K562 (cell line): ENCODE measurements at regions not wholly inside any gene's neighbourhood (a gene's known extent, or its start where the extent isn't known, plus 50 kb on each side); places are given as distances from the start of the nearest gene placed in this dataset.

Experiments used
- ATAC-seq: fragments of 200-7000 bp; cut with Tn5 transposase; 3 replicates; pipeline ENCODE4 v1.9.1; 2020; ENCODE audit warnings: moderate library complexity
- BruUV-seq: library from RNA; stranded (reverse); fragments of 400-500 nt; replicated peaks from 2 replicates; lab custom pipeline; 2021; lab: Mats Ljungman, UMichigan
- CTCF ChIA-PET: fragments of 300-600 bp; formaldehyde crosslinking; extraction: SDS; loops from one replicate; lab custom pipeline; 2021; ENCODE audit warnings: low intra/inter-chr PET ratio; lab: Yijun Ruan, JAX
- POLR2A ChIA-PET: fragments of 300-600, 350-650 bp; sonication (Branson Sonifier 250); formaldehyde crosslinking; extraction: SDS; loops from one replicate; lab custom pipeline; 2021; ENCODE audit warnings: antibody characterized with exemption, inconsistent platforms; lab: Yijun Ruan, JAX
- DNase-seq, 4 experiments: peaks; one replicate each; pipeline versions ENCODE4 v3.0.0 to v3.0.0-alpha.2; 2011 to 2018; ENCODE audit warnings: low spot score in 3 of 4, mixed read lengths in 3 of 4; ENCODE audit errors: extremely low read depth in 1 of 4
- FAIRE-seq: peaks from 2 replicates; lab custom pipeline; 2011; peaks lifted over from hg19 to GRCh38; lab: Jason Lieb, UNC
- H2AFZ ChIP-seq: 2 replicates; pipeline ENCODE4 v1.6.0; 2011; ENCODE audit warnings: low read depth, low read length, control low read depth, inconsistent platforms
- H3K27ac ChIP-seq: fragments of 200-600 bp; 3 replicates; pipeline ENCODE4 v1.8.0; 2011; ENCODE audit warnings: low read depth, mild to moderate bottlenecking, control low read depth, inconsistent platforms, low read length, moderate library complexity, mixed read lengths; ENCODE audit errors: extremely low read depth
- H3K27me3 ChIP-seq, 2 experiments: fragments of 300-600 bp in 1 of 2; 2 replicates in 1 of 2; 3 replicates in 1 of 2; pipeline versions ENCODE4 v1.6.0 to v1.8.0; 2011; ENCODE audit warnings: inconsistent platforms in 2 of 2, low read length in 2 of 2, mild to moderate bottlenecking in 1 of 2, mixed read lengths in 1 of 2, moderate library complexity in 1 of 2; ENCODE audit not compliant: control insufficient read depth in 2 of 2, insufficient read depth in 2 of 2
- H3K36me3 ChIP-seq: fragments of 300-600 bp; 3 replicates; pipeline ENCODE4 v1.8.0; 2011; ENCODE audit warnings: mild to moderate bottlenecking, low read length, inconsistent platforms; ENCODE audit not compliant: control insufficient read depth, insufficient read depth
- H3K4me1 ChIP-seq, 2 experiments: fragments of 200-600 bp in 1 of 2; replicated peaks in 1 of 2; 2 replicates in 1 of 2; 3 replicates in 1 of 2; pipeline versions ENCODE4 v1.5.1 to v1.8.0; 2011; ENCODE audit warnings: inconsistent platforms in 2 of 2, low read length in 2 of 2, mild to moderate bottlenecking in 1 of 2, mixed read lengths in 1 of 2, moderate library complexity in 1 of 2; ENCODE audit not compliant: control insufficient read depth in 2 of 2, insufficient read depth in 2 of 2
- H3K4me2 ChIP-seq: 2 replicates; pipeline ENCODE4 v1.6.1; 2011; ENCODE audit warnings: low read length, control low read depth, inconsistent platforms, mixed read lengths; ENCODE audit not compliant: insufficient read depth
- H3K4me3 ChIP-seq: fragments of 200-600 bp; sonication (generic), shearing (Covaris generic); 2 replicates; pipeline ENCODE4 v1.5.1; 2016; ENCODE audit warnings: control low read depth, inconsistent platforms
- H3K79me2 ChIP-seq: fragments of 200-600 bp; 3 replicates; pipeline ENCODE4 v1.8.0; 2011; ENCODE audit warnings: low read length, inconsistent platforms; ENCODE audit not compliant: control insufficient read depth, insufficient read depth
- H3K9ac ChIP-seq, 2 experiments: 2 replicates each; pipeline versions ENCODE4 v1.6.0 to v1.6.1; 2011; ENCODE audit warnings: low read depth in 2 of 2, low read length in 2 of 2, control low read depth in 1 of 2, inconsistent platforms in 1 of 2, mild to moderate bottlenecking in 1 of 2, mixed read lengths in 1 of 2; ENCODE audit not compliant: insufficient read depth in 1 of 2
- H3K9me1 ChIP-seq: one replicate; pipeline ENCODE4 v1.6.0; 2011; ENCODE audit warnings: inconsistent platforms, mild to moderate bottlenecking, low read length, moderate library complexity; ENCODE audit not compliant: control insufficient read depth, insufficient read depth
- H3K9me3 ChIP-seq: replicated peaks from 2 replicates; pipeline ENCODE4 v1.5.1; 2011; ENCODE audit warnings: low read depth, low read length, inconsistent platforms; ENCODE audit not compliant: control insufficient read depth, insufficient read depth
- H4K20me1 ChIP-seq: replicated peaks from 2 replicates; pipeline ENCODE4 v1.6.1; 2011; ENCODE audit warnings: low read length, inconsistent platforms, mixed read lengths; ENCODE audit not compliant: control insufficient read depth, insufficient read depth
- BCOR ChIP-seq: fragments of 450-650 bp; IDR thresholded peaks from 2 replicates; pipeline ENCODE4 v1.6.1; 2016
- CC2D1A ChIP-seq: fragments of 450-650 bp; IDR thresholded peaks from 2 replicates; pipeline ENCODE4 v1.6.1; 2017; ENCODE audit warnings: mild to moderate bottlenecking
- CHCHD3 ChIP-seq: fragments of 250-450 bp; sonication (Bioruptor Pico); IDR thresholded peaks from 2 replicates; pipeline ENCODE4 v2.1.2; 2022; ENCODE audit warnings: mild to moderate bottlenecking
- EWSR1 ChIP-seq: fragments of 450-650 bp; IDR thresholded peaks from 2 replicates; pipeline ENCODE4 v1.6.1; 2018; ENCODE audit warnings: borderline replicate concordance, mild to moderate bottlenecking, low read depth, moderate library complexity; ENCODE audit not compliant: partially characterized antibody
- FOXK2 ChIP-seq, 2 experiments: fragments of 450-650 bp; IDR thresholded peaks in 1 of 2; conservative IDR thresholded peaks in 1 of 2; 2 replicates each; pipeline ENCODE4 v1.6.1; 2016; ENCODE audit warnings: low read depth in 2 of 2, mild to moderate bottlenecking in 1 of 2
- NR3C1 ChIP-seq: sonication (generic); formaldehyde crosslinking; IDR thresholded peaks from 2 replicates; pipeline ENCODE4 v1.8.1; 2022; ENCODE audit warnings: missing genetic modification reagents
- RNF2 ChIP-seq: sonication (generic); IDR thresholded peaks from 2 replicates; pipeline ENCODE4 v1.6.1; 2016
- STAT5B ChIP-seq: fragments of 250-450 bp; sonication (Bioruptor Pico); IDR thresholded peaks from 2 replicates; pipeline ENCODE4 v1.8.0; 2021; ENCODE audit warnings: mild to moderate bottlenecking, inconsistent platforms
- ZBTB1 ChIP-seq: sonication (generic); formaldehyde crosslinking; IDR thresholded peaks from 2 replicates; pipeline ENCODE4 v1.8.1; 2023; ENCODE audit warnings: missing genetic modification reagents, low read depth, mild to moderate bottlenecking, borderline replicate concordance
- ZBTB8A ChIP-seq: fragments of 450-650 bp; IDR thresholded peaks from 2 replicates; pipeline ENCODE4 v1.6.1; 2018; ENCODE audit warnings: mild to moderate bottlenecking, moderate library complexity; ENCODE audit not compliant: partially characterized antibody
- ZNF785 ChIP-seq: fragments of 250-450 bp; sonication (Bioruptor Pico); IDR thresholded peaks from 2 replicates; pipeline ENCODE4 v1.4.0; 2020; ENCODE audit warnings: mild to moderate bottlenecking
- ZNF830 ChIP-seq: fragments of 250-450 bp; sonication (Bioruptor Pico); IDR thresholded peaks from 2 replicates; pipeline ENCODE4 v1.5.0; 2021; ENCODE audit warnings: mild to moderate bottlenecking
- WGBS: fragments of 100-300 bp; shearing (Covaris generic); methylation state at CpG from one replicate; pipeline ENCODE4 v1.1.6; 2016; ENCODE audit warnings: low coverage, mixed read lengths; ENCODE audit not compliant: insufficient coverage; ENCODE audit errors: missing lambda C conversion rate; 5-methylcytosine and 5-hydroxymethylcytosine counted together
- in situ Hi-C: fragments of 300-500 bp; cut with MboI; formaldehyde crosslinking; loops from 4 replicates; pipeline ENCODE4 v1.15.0; 2018; ENCODE audit warnings: inconsistent platforms, mixed read lengths
- intact Hi-C: fragments of 100-400 bp; cut with micrococcal nuclease; formaldehyde crosslinking; loops from 2 replicates; pipeline ENCODE4 v1.14.2; 2022
- TF ChIP-seq, protein P1 (sequence below): fragments of 250-450 bp; sonication (Bioruptor Pico); IDR thresholded peaks from 2 replicates; pipeline ENCODE4 v1.4.0; 2020; ENCODE audit warnings: borderline replicate concordance
- TF ChIP-seq, protein P2 (sequence below), 2 experiments: fragments of 450-650 bp; formaldehyde crosslinking in 1 of 2; IDR thresholded peaks; 2 replicates each; pipeline versions ENCODE4 v1.4.0 to v1.6.1; 2014 to 2020; ENCODE audit warnings: mild to moderate bottlenecking in 2 of 2, borderline replicate concordance in 1 of 2, low read depth in 1 of 2

DNA sequence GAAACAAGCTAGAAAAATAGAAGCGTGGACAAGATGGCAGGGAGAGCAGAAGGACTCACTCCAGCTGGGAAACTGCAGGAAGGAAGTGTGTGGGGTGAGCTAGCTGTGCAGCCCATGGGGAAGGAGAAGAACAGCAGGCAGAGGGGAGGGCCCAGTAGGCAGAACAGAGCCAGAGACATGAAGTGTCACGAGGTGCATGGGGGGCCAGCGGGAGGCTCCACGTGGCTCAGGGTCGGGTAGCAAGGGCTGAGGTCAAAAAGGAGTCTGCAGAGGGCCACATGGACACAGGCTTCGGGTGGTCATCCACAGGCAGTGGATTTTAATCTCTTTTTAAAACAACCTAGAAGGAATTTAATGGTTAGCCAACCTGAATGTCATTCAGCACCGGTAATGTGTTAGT is 669.0 kb downstream of the BCL11B start:
- Histone ChIP-seq H3K36me3 (no peaks in the 10 kb centered on the region), H3K4me1 (no peaks in the 10 kb centered on the region), H2AFZ (no peak overlapping the region), H4K20me1 (no peaks in the 10 kb centered on the region)
- no peak for ATAC-seq
- 0% methylated on average over 7 of the region's 7 CpGs for WGBS
- FAIRE-seq = no peak
- DNase-seq = no peak
- POLR2A ChIA-PET = no interaction called here
- no peak for TF ChIP-seq BCOR
- TF ChIP-seq CHCHD3 (CRISPR knock-in tag) = no peak
- no peak for TF ChIP-seq STAT5B (CRISPR knock-in tag)
- no peak for TF ChIP-seq FOXK2 (conservative IDR thresholded peaks at IDR 0.05 in 1 of 2, IDR thresholded peaks at IDR 0.05 in 1 of 2; ENCODE audit: low read depth in 2 of 2)
- TF ChIP-seq NR3C1 (CRISPR knock-in tag) = no peak
- TF ChIP-seq RNF2 = no peak
- TF ChIP-seq ZBTB1 (CRISPR knock-in tag) = no peak
- TF ChIP-seq, protein P1, sequence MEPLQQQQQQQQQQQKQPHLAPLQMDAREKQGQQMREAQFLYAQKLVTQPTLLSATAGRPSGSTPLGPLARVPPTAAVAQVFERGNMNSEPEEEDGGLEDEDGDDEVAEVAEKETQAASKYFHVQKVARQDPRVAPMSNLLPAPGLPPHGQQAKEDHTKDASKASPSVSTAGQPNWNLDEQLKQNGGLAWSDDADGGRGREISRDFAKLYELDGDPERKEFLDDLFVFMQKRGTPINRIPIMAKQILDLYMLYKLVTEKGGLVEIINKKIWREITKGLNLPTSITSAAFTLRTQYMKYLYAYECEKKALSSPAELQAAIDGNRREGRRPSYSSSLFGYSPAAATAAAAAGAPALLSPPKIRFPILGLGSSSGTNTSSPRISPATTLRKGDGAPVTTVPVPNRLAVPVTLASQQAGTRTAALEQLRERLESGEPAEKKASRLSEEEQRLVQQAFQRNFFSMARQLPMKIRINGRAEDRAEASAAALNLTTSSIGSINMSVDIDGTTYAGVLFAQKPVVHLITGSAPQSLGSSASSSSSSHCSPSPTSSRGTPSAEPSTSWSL (CRISPR knock-in tag) = no peak
- no peak for TF ChIP-seq ZNF785 (CRISPR knock-in tag)
- no peak for TF ChIP-seq CC2D1A
- TF ChIP-seq ZNF830 (CRISPR knock-in tag) = no peak
- TF ChIP-seq, protein P2, sequence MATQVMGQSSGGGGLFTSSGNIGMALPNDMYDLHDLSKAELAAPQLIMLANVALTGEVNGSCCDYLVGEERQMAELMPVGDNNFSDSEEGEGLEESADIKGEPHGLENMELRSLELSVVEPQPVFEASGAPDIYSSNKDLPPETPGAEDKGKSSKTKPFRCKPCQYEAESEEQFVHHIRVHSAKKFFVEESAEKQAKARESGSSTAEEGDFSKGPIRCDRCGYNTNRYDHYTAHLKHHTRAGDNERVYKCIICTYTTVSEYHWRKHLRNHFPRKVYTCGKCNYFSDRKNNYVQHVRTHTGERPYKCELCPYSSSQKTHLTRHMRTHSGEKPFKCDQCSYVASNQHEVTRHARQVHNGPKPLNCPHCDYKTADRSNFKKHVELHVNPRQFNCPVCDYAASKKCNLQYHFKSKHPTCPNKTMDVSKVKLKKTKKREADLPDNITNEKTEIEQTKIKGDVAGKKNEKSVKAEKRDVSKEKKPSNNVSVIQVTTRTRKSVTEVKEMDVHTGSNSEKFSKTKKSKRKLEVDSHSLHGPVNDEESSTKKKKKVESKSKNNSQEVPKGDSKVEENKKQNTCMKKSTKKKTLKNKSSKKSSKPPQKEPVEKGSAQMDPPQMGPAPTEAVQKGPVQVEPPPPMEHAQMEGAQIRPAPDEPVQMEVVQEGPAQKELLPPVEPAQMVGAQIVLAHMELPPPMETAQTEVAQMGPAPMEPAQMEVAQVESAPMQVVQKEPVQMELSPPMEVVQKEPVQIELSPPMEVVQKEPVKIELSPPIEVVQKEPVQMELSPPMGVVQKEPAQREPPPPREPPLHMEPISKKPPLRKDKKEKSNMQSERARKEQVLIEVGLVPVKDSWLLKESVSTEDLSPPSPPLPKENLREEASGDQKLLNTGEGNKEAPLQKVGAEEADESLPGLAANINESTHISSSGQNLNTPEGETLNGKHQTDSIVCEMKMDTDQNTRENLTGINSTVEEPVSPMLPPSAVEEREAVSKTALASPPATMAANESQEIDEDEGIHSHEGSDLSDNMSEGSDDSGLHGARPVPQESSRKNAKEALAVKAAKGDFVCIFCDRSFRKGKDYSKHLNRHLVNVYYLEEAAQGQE (IDR thresholded peaks at IDR 0.05; ENCODE audit: borderline replicate concordance) = no peak
- TF ChIP-seq, protein P2 (CRISPR knock-in tag; IDR thresholded peaks at IDR 0.05; ENCODE audit: low read depth) = no peak
- TF ChIP-seq EWSR1 = no peak
- TF ChIP-seq ZBTB8A = no peak
- TF ChIP-seq, all 486 proteins: peak for 0
- H3K9me3 ChIP-seq = no peaks in the 10 kb centered on the region
- H3K9me1 ChIP-seq = no peaks in the 10 kb centered on the region
- H3K27me3 ChIP-seq = no peaks in the 10 kb centered on the region
- no peak overlapping the region for H3K9ac ChIP-seq
- no peak overlapping the region for H3K27ac ChIP-seq
- intact Hi-C loops (no loop called here), in situ Hi-C loops (no loop called here)
- BruUV-seq = no TSS peak
- CTCF ChIA-PET = no interaction called here
- H3K4me2 ChIP-seq = no peak overlapping the region
- H3K79me2 ChIP-seq = no peaks in the 10 kb centered on the region
- no peak overlapping the region for H3K4me3 ChIP-seq
